ENCODE measurements at regions not wholly inside any gene's neighbourhood (a gene's known extent, or its start where the extent isn't known, plus 50 kb on each side); places are given as distances from the start of the nearest gene placed in this dataset.

GRCh38 chr14:58739674-58740073 lies 101.9 kb downstream of the DACT1 start:
- no peak overlapping the region for H3K4me2 ChIP-seq
- no peaks in the 10 kb centered on the region for H3F3A ChIP-seq (ENCODE audit: insufficient read depth, low read depth)
- no peak overlapping the region for H3K4me3 ChIP-seq
- no peak overlapping the region for H2AFZ ChIP-seq
- intact Hi-C loops (cut with micrococcal nuclease; ENCODE audit: unreplicated experiment) = no loop called here
- BruUV-seq (replicated peaks) = no TSS peak
- no peaks in the 10 kb centered on the region for H3K9me3 ChIP-seq (ENCODE audit: insufficient read depth, low read depth)
- no peaks in the 10 kb centered on the region for H3K4me1 ChIP-seq (replicated peaks; ENCODE audit: insufficient read depth)
- DNase-seq = no peak
- ChIA-PET POLR2A (ENCODE audit: unreplicated experiment) (no interaction called here), CTCF (no interaction called here)
- no peak overlapping the region for H3K27ac ChIP-seq
- H3K9me2 ChIP-seq (ENCODE audit: insufficient read depth) = no peaks in the 10 kb centered on the region
- H3K36me3 ChIP-seq (ENCODE audit: low read depth) = no peaks in the 10 kb centered on the region
- H3K27me3 ChIP-seq (ENCODE audit: insufficient read depth, low read depth) = no peaks in the 10 kb centered on the region
- H4K20me1 ChIP-seq (ENCODE audit: insufficient read depth) = no peaks in the 10 kb centered on the region
- no peak for TF ChIP-seq CTCF (conservative IDR thresholded peaks at IDR 0.05)
- no peak for TF ChIP-seq EZH2 (IDR thresholded peaks at IDR 0.05; ENCODE audit: low read depth)
- no peaks in the 10 kb centered on the region for H3K79me2 ChIP-seq (ENCODE audit: low read depth)

GRCh38 chr14:58740379-58740935 lies 102.7 kb downstream of the DACT1 start:
- DNase-seq = no peak
- BruUV-seq (replicated peaks) = no TSS peak

GRCh38 chr14:58744801-58745394 lies 107.1 kb downstream of the DACT1 start:
- ChIA-PET POLR2A (ENCODE audit: unreplicated experiment) (no interaction called here), CTCF (no interaction called here)
- no peak overlapping the region for H2AFZ ChIP-seq
- intact Hi-C loops (cut with micrococcal nuclease; ENCODE audit: unreplicated experiment) = no loop called here
- no peaks in the 10 kb centered on the region for H3K9me2 ChIP-seq (ENCODE audit: insufficient read depth)
- no peaks in the 10 kb centered on the region for H3K9me3 ChIP-seq (ENCODE audit: insufficient read depth, low read depth)
- 0 out of 2 replicates have a peak, but pooled peaks cover 3% of the 10 kb centered on the region for H3F3A ChIP-seq (ENCODE audit: insufficient read depth, low read depth)
- H3K36me3 ChIP-seq (ENCODE audit: low read depth) = no peaks in the 10 kb centered on the region
- DNase-seq = no peak
- no TSS peak for BruUV-seq (replicated peaks)
- no peak overlapping the region for H3K4me3 ChIP-seq
- H3K4me2 ChIP-seq = no peak overlapping the region
- no peaks in the 10 kb centered on the region for H3K27me3 ChIP-seq (ENCODE audit: insufficient read depth, low read depth)
- H4K20me1 ChIP-seq (ENCODE audit: insufficient read depth) = no peaks in the 10 kb centered on the region
- peaks cover 20% of the 10 kb centered on the region for H3K4me1 ChIP-seq (replicated peaks; ENCODE audit: insufficient read depth)
- H3K27ac ChIP-seq = no peak overlapping the region
- no peak for TF ChIP-seq EZH2 (IDR thresholded peaks at IDR 0.05; ENCODE audit: low read depth)
- no peak for TF ChIP-seq CTCF (conservative IDR thresholded peaks at IDR 0.05)
- H3K79me2 ChIP-seq (ENCODE audit: low read depth) = no peaks in the 10 kb centered on the region

More at GRCh38 chr14:58740379-58740935, 102.7 kb downstream of the DACT1 start:
- ChIA-PET CTCF (no interaction called here), POLR2A (ENCODE audit: unreplicated experiment) (no interaction called here)
- H3K9me3 ChIP-seq (ENCODE audit: insufficient read depth, low read depth) = no peaks in the 10 kb centered on the region
- no peaks in the 10 kb centered on the region for H3K79me2 ChIP-seq (ENCODE audit: low read depth)
- H3K36me3 ChIP-seq (ENCODE audit: low read depth) = no peaks in the 10 kb centered on the region
- H3K4me1 ChIP-seq (replicated peaks; ENCODE audit: insufficient read depth) = no peaks in the 10 kb centered on the region
- no peak overlapping the region for H3K4me3 ChIP-seq
- H3F3A ChIP-seq (ENCODE audit: insufficient read depth, low read depth) = no peaks in the 10 kb centered on the region
- no peak overlapping the region for H2AFZ ChIP-seq
- H3K27me3 ChIP-seq (ENCODE audit: insufficient read depth, low read depth) = no peaks in the 10 kb centered on the region
- no peaks in the 10 kb centered on the region for H4K20me1 ChIP-seq (ENCODE audit: insufficient read depth)
- H3K4me2 ChIP-seq = no peak overlapping the region
- no peak overlapping the region for H3K27ac ChIP-seq
- TF ChIP-seq EZH2 (IDR thresholded peaks at IDR 0.05; ENCODE audit: low read depth) (no peak), CTCF (conservative IDR thresholded peaks at IDR 0.05) (no peak)
- H3K9me2 ChIP-seq (ENCODE audit: insufficient read depth) = no peaks in the 10 kb centered on the region
- intact Hi-C loops (cut with micrococcal nuclease; ENCODE audit: unreplicated experiment) = no loop called here
